ENCODE measurements at regions not wholly inside any gene's neighbourhood (a gene's known extent, or its start where the extent isn't known, plus 50 kb on each side); places are given as distances from the start of the nearest gene placed in this dataset.

DNA sequence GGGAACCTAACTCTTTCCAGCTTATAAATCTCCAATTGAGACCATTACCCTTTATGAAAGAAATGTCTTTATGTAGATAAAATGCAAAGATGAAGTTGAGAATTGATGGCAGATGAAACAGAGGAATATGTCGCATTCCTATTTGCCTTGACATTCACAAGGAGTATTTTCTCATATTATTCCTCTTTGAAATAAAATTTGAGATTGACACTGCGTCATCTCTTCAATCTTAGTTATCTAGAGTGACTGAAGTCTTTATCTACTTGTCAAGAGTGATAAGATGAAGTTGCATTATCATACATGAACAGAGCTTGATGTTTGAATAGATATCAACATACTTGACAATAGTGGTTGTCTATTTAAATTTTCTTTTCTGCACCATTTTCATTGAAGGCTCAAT is 574.4 kb upstream of the SOX9 start:
- ATAC-seq: no peak
- no peak overlapping the region for H3K4me3 ChIP-seq
- no peak for DNase-seq
- H3K4me1 ChIP-seq: no peaks in the 10 kb centered on the region
- no peaks in the 10 kb centered on the region for H3K9me3 ChIP-seq
- WGBS, 2 donors: 68 to 71% methylated on average over 2 of the region's 2 CpGs
- peaks cover 0 to 4% (median 0%) of the 10 kb centered on the region in 7 donors for H3K27me3 ChIP-seq
- no peaks in the 10 kb centered on the region for H3K36me3 ChIP-seq
- H3K27ac ChIP-seq: no peak overlapping the region
- intact Hi-C loops (cut with DNase I): loop anchor here in 1 of 10 donors (10.0 kb wide), 1 partner anchor 58 kb away; no protein-coding TSS in a partner anchor
- TF ChIP-seq CTCF (IDR thresholded peaks at IDR 0.05): no peak

DNA sequence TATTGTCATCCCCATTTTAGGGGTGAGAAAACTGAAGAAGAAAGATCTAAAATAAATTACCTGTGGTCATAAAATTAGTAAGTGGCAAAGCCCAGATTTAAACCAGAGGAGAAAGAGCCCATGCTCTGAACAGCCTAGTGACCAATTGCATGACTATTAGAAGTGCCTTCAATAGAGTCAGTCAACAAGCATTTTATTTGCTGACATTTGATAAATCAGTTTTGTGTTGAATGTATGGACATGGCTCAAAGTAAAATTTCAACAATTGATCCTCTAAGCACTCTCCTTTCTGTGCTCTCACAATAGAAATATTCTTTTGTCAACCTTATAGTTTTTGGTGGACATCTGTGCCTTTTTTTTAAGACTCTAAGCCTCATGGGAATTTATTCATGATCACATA is 572.9 kb upstream of the SOX9 start:
- H3K4me3 ChIP-seq: no peak overlapping the region
- TF ChIP-seq CTCF (IDR thresholded peaks at IDR 0.05): no peak
- no peaks in the 10 kb centered on the region for H3K9me3 ChIP-seq
- H3K27me3 ChIP-seq: peaks cover 0 to 4% (median 0%) of the 10 kb centered on the region in 7 donors
- no peaks in the 10 kb centered on the region for H3K4me1 ChIP-seq
- intact Hi-C loops (cut with DNase I): loop anchor here in 1 of 10 donors (10.0 kb wide), 1 partner anchor 57 kb away; no protein-coding TSS in a partner anchor
- DNase-seq (no peak), ATAC-seq (no peak)
- H3K36me3 ChIP-seq: no peaks in the 10 kb centered on the region
- no peak overlapping the region for H3K27ac ChIP-seq

DNA sequence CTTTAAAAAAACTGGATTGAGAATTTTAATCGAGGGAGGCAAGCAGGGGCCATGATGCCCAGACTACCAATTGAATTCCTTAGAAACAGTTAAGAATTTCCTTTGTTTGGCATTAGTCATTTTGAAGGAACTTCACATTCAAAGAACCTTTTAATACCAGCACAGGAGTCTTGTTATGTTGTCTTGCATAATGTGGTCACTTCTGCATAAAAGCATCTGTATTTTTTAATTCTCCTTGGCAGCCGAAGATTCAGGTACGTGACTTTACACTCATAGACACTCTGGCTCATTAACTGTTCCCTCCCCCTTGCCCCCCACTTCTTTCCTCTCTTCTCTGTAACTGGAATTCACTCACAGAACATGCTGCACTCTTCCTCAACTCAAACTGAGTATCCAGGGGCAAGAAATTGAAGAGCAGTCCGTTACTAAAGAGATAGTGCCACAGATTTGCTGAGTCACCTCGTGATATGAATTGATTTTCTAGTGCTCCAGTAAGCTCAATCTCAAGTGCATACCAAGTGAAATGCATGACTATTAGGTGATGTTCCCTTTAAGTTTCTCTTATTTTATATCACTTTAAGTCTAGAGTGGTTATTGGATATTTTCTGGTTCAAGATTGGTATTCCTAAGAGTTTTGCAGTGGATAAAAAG is 572.2 kb upstream of the SOX9 start:
- Histone ChIP-seq H3K4me3 (no peak overlapping the region), H3K36me3 (no peaks in the 10 kb centered on the region), H3K27me3 (peaks cover 0 to 4% (median 0%) of the 10 kb centered on the region in 7 donors), H3K9me3 (no peaks in the 10 kb centered on the region), H3K4me1 (no peaks in the 10 kb centered on the region), H3K27ac (no peak overlapping the region)
- DNase-seq (no peak), ATAC-seq (no peak)
- intact Hi-C loops (cut with DNase I): loop anchor here in 1 of 10 donors (10.0 kb wide), 1 partner anchor 56 kb away; no protein-coding TSS in a partner anchor
- TF ChIP-seq CTCF (IDR thresholded peaks at IDR 0.05): no peak
- 68 to 73% methylated on average over 5 of the region's 5 CpGs for WGBS, 2 donors

GRCh38 chr17:71550675-71551074 is 570.1 kb upstream of the SOX9 start:
- Histone ChIP-seq H3K4me1 (no peaks in the 10 kb centered on the region), H3K4me3 (no peak overlapping the region), H3K27me3 (no peaks in the 10 kb centered on the region), H3K9me3 (no peaks in the 10 kb centered on the region), H3K27ac (no peak overlapping the region), H3K36me3 (no peaks in the 10 kb centered on the region)
- DNase-seq (no peak), ATAC-seq (no peak)
- no peak for TF ChIP-seq CTCF (IDR thresholded peaks at IDR 0.05)
- intact Hi-C loops (cut with DNase I): no loop called here
- 90 to 93% methylated on average over 2 of the region's 2 CpGs for WGBS, 2 donors
